ENCODE measurements at regions not wholly inside any gene's neighbourhood (a gene's known extent, or its start where the extent isn't known, plus 50 kb on each side); places are given as distances from the start of the nearest gene placed in this dataset.

- 100% methylated on average over 2 of the region's 2 CpGs; no CpG with 5 or more reads in 1 of the 2 experiments for WGBS, 2 experiments (ENCODE audit: insufficient coverage in 2 of 2)
- Histone ChIP-seq H3K4me3 (ENCODE audit: extremely low read depth, insufficient read depth, low read length, poor library complexity, severe bottlenecking) (no peak overlapping the region), H3K9me3 (ENCODE audit: control insufficient read depth, low read length) (no peaks in the 10 kb centered on the region), H3K27ac (ENCODE audit: low read depth, low read length, severe bottlenecking) (no peak overlapping the region), H3K4me1 (ENCODE audit: control insufficient read depth, insufficient read depth, low read length, poor library complexity, severe bottlenecking) (no peaks in the 10 kb centered on the region), H3K36me3 (ENCODE audit: control insufficient read depth, insufficient read depth, low read length) (no peaks in the 10 kb centered on the region)
Observed at GRCh38 chrY:7920382-7920781, 1008.8 kb upstream of the AMELY start.

GRCh38 chrY:7888506-7888905 is 977.0 kb upstream of the AMELY start:
- Histone ChIP-seq H3K27ac (ENCODE audit: low read depth, low read length, severe bottlenecking) (no peak overlapping the region), H3K4me3 (ENCODE audit: extremely low read depth, insufficient read depth, low read length, poor library complexity, severe bottlenecking) (no peak overlapping the region), H3K9me3 (ENCODE audit: control insufficient read depth, low read length) (no peaks in the 10 kb centered on the region), H3K36me3 (ENCODE audit: control insufficient read depth, insufficient read depth, low read length) (no peaks in the 10 kb centered on the region), H3K4me1 (ENCODE audit: control insufficient read depth, insufficient read depth, low read length, poor library complexity, severe bottlenecking) (no peaks in the 10 kb centered on the region)
- 83% methylated on average over 2 of the region's 3 CpGs; no CpG with 5 or more reads in 1 of the 2 experiments for WGBS, 2 experiments (ENCODE audit: insufficient coverage in 2 of 2)

GRCh38 chrY:7881696-7882095 is 970.1 kb upstream of the AMELY start:
- WGBS, 2 experiments (ENCODE audit: insufficient coverage in 2 of 2) = no CpG with 5 or more reads among the region's 3 CpGs
- no peaks in the 10 kb centered on the region for H3K4me1 ChIP-seq (ENCODE audit: control insufficient read depth, insufficient read depth, low read length, poor library complexity, severe bottlenecking)
- no peaks in the 10 kb centered on the region for H3K36me3 ChIP-seq (ENCODE audit: control insufficient read depth, insufficient read depth, low read length)
- no peak overlapping the region for H3K27ac ChIP-seq (ENCODE audit: low read depth, low read length, severe bottlenecking)
- H3K9me3 ChIP-seq (ENCODE audit: control insufficient read depth, low read length) = no peaks in the 10 kb centered on the region
- no peak overlapping the region for H3K4me3 ChIP-seq (ENCODE audit: extremely low read depth, insufficient read depth, low read length, poor library complexity, severe bottlenecking)

- no peaks in the 10 kb centered on the region for H3K9me3 ChIP-seq (ENCODE audit: control insufficient read depth, low read length)
- H3K36me3 ChIP-seq (ENCODE audit: control insufficient read depth, insufficient read depth, low read length) = no peaks in the 10 kb centered on the region
- H3K4me1 ChIP-seq (ENCODE audit: control insufficient read depth, insufficient read depth, low read length, poor library complexity, severe bottlenecking) = no peaks in the 10 kb centered on the region
- H3K4me3 ChIP-seq (ENCODE audit: extremely low read depth, insufficient read depth, low read length, poor library complexity, severe bottlenecking) = no peak overlapping the region
- 70 to 90% methylated on average over 2 of the region's 4 CpGs for WGBS, 2 experiments (ENCODE audit: insufficient coverage in 2 of 2)
- no peak overlapping the region for H3K27ac ChIP-seq (ENCODE audit: low read depth, low read length, severe bottlenecking)
Observed at GRCh38 chrY:7879245-7879644, 967.7 kb upstream of the AMELY start.

- WGBS, 2 experiments (ENCODE audit: insufficient coverage in 2 of 2) = 100% methylated on average over 1 of the region's 1 CpG; no CpG with 5 or more reads in 1 of the 2 experiments
- no peaks in the 10 kb centered on the region for H3K9me3 ChIP-seq (ENCODE audit: control insufficient read depth, low read length)
- no peaks in the 10 kb centered on the region for H3K4me1 ChIP-seq (ENCODE audit: control insufficient read depth, insufficient read depth, low read length, poor library complexity, severe bottlenecking)
- H3K27ac ChIP-seq (ENCODE audit: low read depth, low read length, severe bottlenecking) = no peak overlapping the region
- H3K4me3 ChIP-seq (ENCODE audit: extremely low read depth, insufficient read depth, low read length, poor library complexity, severe bottlenecking) = no peak overlapping the region
- H3K36me3 ChIP-seq (ENCODE audit: control insufficient read depth, insufficient read depth, low read length) = no peaks in the 10 kb centered on the region
Observed at GRCh38 chrY:7878719-7879118, 967.2 kb upstream of the AMELY start.

- Histone ChIP-seq H3K36me3 (ENCODE audit: control insufficient read depth, insufficient read depth, low read length) (no peaks in the 10 kb centered on the region), H3K27ac (ENCODE audit: low read depth, low read length, severe bottlenecking) (no peak overlapping the region)
- WGBS, 2 experiments (ENCODE audit: insufficient coverage in 2 of 2) = 100% methylated on average over 1 of the region's 2 CpGs; no CpG with 5 or more reads in 1 of the 2 experiments
Observed at GRCh38 chrY:7877458-7877857, 965.9 kb upstream of the AMELY start.

GRCh38 chrY:7874080-7874479 is 962.5 kb upstream of the AMELY start:
- no peak overlapping the region for H3K4me3 ChIP-seq (ENCODE audit: extremely low read depth, insufficient read depth, low read length, poor library complexity, severe bottlenecking)
- no peaks in the 10 kb centered on the region for H3K9me3 ChIP-seq (ENCODE audit: control insufficient read depth, low read length)
- H3K4me1 ChIP-seq (ENCODE audit: control insufficient read depth, insufficient read depth, low read length, poor library complexity, severe bottlenecking) = no peaks in the 10 kb centered on the region
- H3K27ac ChIP-seq (ENCODE audit: low read depth, low read length, severe bottlenecking) = no peak overlapping the region
- no peaks in the 10 kb centered on the region for H3K36me3 ChIP-seq (ENCODE audit: control insufficient read depth, insufficient read depth, low read length)

More at GRCh38 chrY:7877458-7877857, 965.9 kb upstream of the AMELY start:
- Histone ChIP-seq H3K4me3 (ENCODE audit: extremely low read depth, insufficient read depth, low read length, poor library complexity, severe bottlenecking) (no peak overlapping the region), H3K9me3 (ENCODE audit: control insufficient read depth, low read length) (no peaks in the 10 kb centered on the region), H3K4me1 (ENCODE audit: control insufficient read depth, insufficient read depth, low read length, poor library complexity, severe bottlenecking) (no peaks in the 10 kb centered on the region)

- Histone ChIP-seq H3K27ac (ENCODE audit: low read depth, low read length, severe bottlenecking) (no peak overlapping the region), H3K4me1 (ENCODE audit: control insufficient read depth, insufficient read depth, low read length, poor library complexity, severe bottlenecking) (no peaks in the 10 kb centered on the region), H3K4me3 (ENCODE audit: extremely low read depth, insufficient read depth, low read length, poor library complexity, severe bottlenecking) (no peak overlapping the region), H3K36me3 (ENCODE audit: control insufficient read depth, insufficient read depth, low read length) (no peaks in the 10 kb centered on the region), H3K9me3 (ENCODE audit: control insufficient read depth, low read length) (no peaks in the 10 kb centered on the region)
- WGBS, 2 experiments (ENCODE audit: insufficient coverage in 2 of 2) = no CpG with 5 or more reads among the region's 3 CpGs
Observed at GRCh38 chrY:7871304-7871932, 959.9 kb upstream of the AMELY start.

GRCh38 chrY:7866976-7867375 is 955.4 kb upstream of the AMELY start:
- Histone ChIP-seq H3K27ac (ENCODE audit: low read depth, low read length, severe bottlenecking) (no peak overlapping the region), H3K4me3 (ENCODE audit: extremely low read depth, insufficient read depth, low read length, poor library complexity, severe bottlenecking) (no peak overlapping the region), H3K4me1 (ENCODE audit: control insufficient read depth, insufficient read depth, low read length, poor library complexity, severe bottlenecking) (no peaks in the 10 kb centered on the region), H3K36me3 (ENCODE audit: control insufficient read depth, insufficient read depth, low read length) (no peaks in the 10 kb centered on the region), H3K9me3 (ENCODE audit: control insufficient read depth, low read length) (no peaks in the 10 kb centered on the region)
- 30% methylated on average over 2 of the region's 2 CpGs; no CpG with 5 or more reads in 1 of the 2 experiments for WGBS, 2 experiments (ENCODE audit: insufficient coverage in 2 of 2)

- 71 to 100% methylated on average over 1 to 2 of the region's 3 CpGs for WGBS, 2 experiments (ENCODE audit: insufficient coverage in 2 of 2)
Observed at GRCh38 chrY:7860781-7861614, 949.4 kb upstream of the AMELY start.

GRCh38 chrY:7850191-7850590 is 938.6 kb upstream of the AMELY start:
- no peak overlapping the region for H3K27ac ChIP-seq (ENCODE audit: low read depth, low read length, severe bottlenecking)
- no peaks in the 10 kb centered on the region for H3K9me3 ChIP-seq (ENCODE audit: control insufficient read depth, low read length)
- no peaks in the 10 kb centered on the region for H3K36me3 ChIP-seq (ENCODE audit: control insufficient read depth, insufficient read depth, low read length)
- no peak overlapping the region for H3K4me3 ChIP-seq (ENCODE audit: extremely low read depth, insufficient read depth, low read length, poor library complexity, severe bottlenecking)
- no peaks in the 10 kb centered on the region for H3K4me1 ChIP-seq (ENCODE audit: control insufficient read depth, insufficient read depth, low read length, poor library complexity, severe bottlenecking)

More at GRCh38 chrY:7860781-7861614, 949.4 kb upstream of the AMELY start:
- Histone ChIP-seq H3K4me1 (ENCODE audit: control insufficient read depth, insufficient read depth, low read length, poor library complexity, severe bottlenecking) (no peaks in the 10 kb centered on the region), H3K36me3 (ENCODE audit: control insufficient read depth, insufficient read depth, low read length) (no peaks in the 10 kb centered on the region), H3K9me3 (ENCODE audit: control insufficient read depth, low read length) (no peaks in the 10 kb centered on the region), H3K4me3 (ENCODE audit: extremely low read depth, insufficient read depth, low read length, poor library complexity, severe bottlenecking) (no peak overlapping the region), H3K27ac (ENCODE audit: low read depth, low read length, severe bottlenecking) (no peak overlapping the region)

Measured in mesodermal cell (in vitro differentiated cells).